LNCaP clone FGC (cell line): ENCODE measurements at regions not wholly inside any gene's neighbourhood (a gene's known extent, or its start where the extent isn't known, plus 50 kb on each side); places are given as distances from the start of the nearest gene placed in this dataset.

Experiments used
- DNase-seq: peaks from one replicate; pipeline ENCODE4 v3.0.0-alpha.2; 2011; ENCODE audit warnings: low read depth
- H3K4me3 ChIP-seq: 2 replicates; pipeline ENCODE4 v1.5.1; 2011; ENCODE audit warnings: mild to moderate bottlenecking, low read depth, low read length, control low read depth
- CTCF ChIP-seq: IDR thresholded peaks from 2 replicates; pipeline ENCODE4 v1.5.1; 2012; ENCODE audit warnings: mild to moderate bottlenecking; ENCODE audit not compliant: control insufficient read depth, insufficient read depth; ENCODE audit errors: extremely low read depth

- no peak for TF ChIP-seq CTCF
- DNase-seq: no peak
Observed at GRCh38 chr1:55610203-55610602, 395.0 kb upstream of the USP24 start.

GRCh38 chr1:55609630-55610029 lies 394.5 kb upstream of the USP24 start:
- TF ChIP-seq CTCF: no peak
- H3K4me3 ChIP-seq: no peak overlapping the region
- no peak for DNase-seq

More at GRCh38 chr1:55610203-55610602, 395.0 kb upstream of the USP24 start:
- no peak overlapping the region for H3K4me3 ChIP-seq

- DNase-seq: no peak
- no peak overlapping the region for H3K4me3 ChIP-seq
- TF ChIP-seq CTCF: no peak
Observed at GRCh38 chr1:55605155-55605554, 390.0 kb upstream of the USP24 start.

GRCh38 chr1:55604749-55605148 lies 389.6 kb upstream of the USP24 start:
- DNase-seq: no peak
- no peak for TF ChIP-seq CTCF
- no peak overlapping the region for H3K4me3 ChIP-seq

- no peak overlapping the region for H3K4me3 ChIP-seq
- no peak for DNase-seq
- TF ChIP-seq CTCF: no peak
Observed at GRCh38 chr1:55604179-55604578, 389.0 kb upstream of the USP24 start.

- no peak for DNase-seq
- TF ChIP-seq CTCF: no peak
- no peak overlapping the region for H3K4me3 ChIP-seq
Observed at GRCh38 chr1:55600242-55600641, 385.1 kb upstream of the USP24 start.

- H3K4me3 ChIP-seq: no peak overlapping the region
- no peak for TF ChIP-seq CTCF
- DNase-seq: no peak
Observed at GRCh38 chr1:55597910-55598309, 382.7 kb upstream of the USP24 start.
